OCI-LY1 (cell line): ENCODE measurements at regions not wholly inside any gene's neighbourhood (a gene's known extent, or its start where the extent isn't known, plus 50 kb on each side); places are given as distances from the start of the nearest gene placed in this dataset.

Experiments used
- H2AFZ ChIP-seq: fragments of 200-600 bp; sonication (generic), shearing (Covaris generic); 2 replicates; pipeline ENCODE4 v1.6.0; 2014; ENCODE audit warnings: antibody characterized with exemption, mild to moderate bottlenecking, low read length
- H3F3A ChIP-seq: fragments of 200-600 bp; sonication (generic), shearing (Covaris generic); 2 replicates; pipeline ENCODE4 v1.6.0; 2014; ENCODE audit warnings: mild to moderate bottlenecking, antibody characterized with exemption, low read length, moderate library complexity; ENCODE audit not compliant: insufficient read depth
- H3K27ac ChIP-seq: fragments of 200-600 bp; sonication (generic); 2 replicates; pipeline ENCODE4 v1.5.1; 2014; ENCODE audit warnings: low read length, mixed run types, mild to moderate bottlenecking, low read depth; ENCODE audit not compliant: poor library complexity, severe bottlenecking
- H3K27me3 ChIP-seq: fragments of 200-600 bp; sonication (generic); 2 replicates; pipeline ENCODE4 v1.6.0; 2014; ENCODE audit warnings: antibody characterized with exemption, mild to moderate bottlenecking, low read length, moderate library complexity; ENCODE audit not compliant: insufficient read depth
- H3K36me3 ChIP-seq: fragments of 200-600 bp; sonication (generic); 2 replicates; pipeline ENCODE4 v1.6.1; 2014; ENCODE audit warnings: mild to moderate bottlenecking, antibody characterized with exemption, low read length, moderate library complexity, mixed read lengths; ENCODE audit not compliant: insufficient read depth
- H3K4me1 ChIP-seq: fragments of 200-600 bp; sonication (generic); 2 replicates; pipeline ENCODE4 v1.5.1; 2014; ENCODE audit warnings: mild to moderate bottlenecking, low read length, moderate library complexity; ENCODE audit not compliant: insufficient read depth, severe bottlenecking
- H3K4me2 ChIP-seq: fragments of 200-600 bp; sonication (generic), shearing (Covaris generic); 2 replicates; pipeline ENCODE4 v1.6.1; 2014; ENCODE audit warnings: low read length
- H3K4me3 ChIP-seq: fragments of 200-600 bp; sonication (generic); 2 replicates; pipeline ENCODE4 v1.5.1; 2014; ENCODE audit warnings: low read length, low read depth, mild to moderate bottlenecking, mixed read lengths; ENCODE audit not compliant: poor library complexity, severe bottlenecking
- H3K79me2 ChIP-seq: fragments of 200-600 bp; shearing (Covaris generic); 2 replicates; pipeline ENCODE4 v1.6.1; 2016; ENCODE audit warnings: mixed run types, low read length, mixed read lengths; ENCODE audit not compliant: insufficient read depth
- H3K9ac ChIP-seq: fragments of 200-600 bp; sonication (generic), shearing (Covaris generic); 2 replicates; pipeline ENCODE4 v1.6.1; 2014; ENCODE audit warnings: mild to moderate bottlenecking, low read length, mixed read lengths
- H3K9me2 ChIP-seq: fragments of 200-600 bp; sonication (generic), shearing (Covaris generic); 2 replicates; pipeline ENCODE4 v1.6.1; 2014; ENCODE audit warnings: low read depth, mild to moderate bottlenecking, low read length, mixed read lengths
- H3K9me3 ChIP-seq: fragments of 200-600 bp; shearing (Covaris generic); 2 replicates; pipeline ENCODE4 v1.6.1; 2014; ENCODE audit warnings: low read length, mixed read lengths
- H4K20me1 ChIP-seq: fragments of 200-600 bp; sonication (generic), shearing (Covaris generic); 2 replicates; pipeline ENCODE4 v1.6.0; 2016; ENCODE audit warnings: mild to moderate bottlenecking, low read length; ENCODE audit not compliant: insufficient read depth
- CTCF ChIP-seq: fragments of 200-600 bp; sonication (generic), shearing (Covaris generic); IDR thresholded peaks from 2 replicates; pipeline ENCODE4 v1.5.1; 2017; ENCODE audit warnings: mild to moderate bottlenecking, antibody characterized with exemption, low read length, moderate library complexity, mixed read lengths
- EZH2 ChIP-seq: fragments of 200-600 bp; sonication (generic), shearing (Covaris generic); IDR thresholded peaks from 2 replicates; pipeline ENCODE4 v1.8.0; 2017; ENCODE audit warnings: borderline replicate concordance, mixed run types, mild to moderate bottlenecking, antibody characterized with exemption, low read length, moderate library complexity, mixed read lengths

- no peak overlapping the region for H3K27ac ChIP-seq
- H3K4me3 ChIP-seq: no peak overlapping the region
These were observed 149.4 kb upstream of the CAMK1G start for GRCh38 chr1:209434066-209434465.

DNA sequence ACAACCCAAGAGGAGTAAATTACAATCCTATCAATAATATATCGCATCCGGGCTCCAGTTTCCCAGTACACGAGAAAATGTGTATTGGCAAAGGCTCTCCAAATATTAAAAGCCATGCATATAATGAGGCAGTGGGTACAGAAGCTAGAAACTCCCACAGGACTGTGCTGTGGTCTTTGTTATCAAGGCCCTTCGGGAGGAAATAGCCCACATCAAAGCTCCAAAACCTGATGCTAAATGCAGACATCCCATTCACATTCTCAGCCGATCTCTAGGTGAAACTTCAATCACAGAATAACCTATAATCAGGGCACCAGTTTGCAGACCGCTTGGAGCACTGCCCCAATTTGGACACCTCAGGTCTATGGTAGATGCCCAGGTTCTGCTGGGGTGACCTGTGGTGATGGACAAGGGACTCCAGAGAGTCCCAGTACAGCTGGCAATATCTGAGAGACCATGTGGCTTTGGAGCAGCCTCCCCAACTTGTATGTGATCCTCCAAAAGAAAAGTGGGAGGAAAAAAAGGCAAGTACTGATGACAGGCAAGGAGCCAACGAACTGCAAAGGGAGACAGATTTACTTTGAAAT, 148.8 kb upstream of the CAMK1G start:
- H3F3A ChIP-seq: no peaks in the 10 kb centered on the region
- H4K20me1 ChIP-seq: no peaks in the 10 kb centered on the region
- H3K27ac ChIP-seq: no peak overlapping the region
- no peaks in the 10 kb centered on the region for H3K36me3 ChIP-seq
- no peaks in the 10 kb centered on the region for H3K4me1 ChIP-seq
- H2AFZ ChIP-seq: no peak overlapping the region
- H3K4me2 ChIP-seq: no peak overlapping the region
- no peak overlapping the region for H3K9ac ChIP-seq
- H3K9me2 ChIP-seq: no peaks in the 10 kb centered on the region
- H3K4me3 ChIP-seq: no peak overlapping the region
- no peaks in the 10 kb centered on the region for H3K9me3 ChIP-seq
- no peaks in the 10 kb centered on the region for H3K27me3 ChIP-seq
- no peak for TF ChIP-seq CTCF
- TF ChIP-seq EZH2: no peak
- no peaks in the 10 kb centered on the region for H3K79me2 ChIP-seq

More at GRCh38 chr1:209434066-209434465, 149.4 kb upstream of the CAMK1G start:
- Histone ChIP-seq H4K20me1 (no peaks in the 10 kb centered on the region), H3K4me1 (no peaks in the 10 kb centered on the region), H3K9ac (no peak overlapping the region), H3K9me2 (no peaks in the 10 kb centered on the region), H2AFZ (no peak overlapping the region), H3K9me3 (no peaks in the 10 kb centered on the region), H3K4me2 (no peak overlapping the region), H3K27me3 (no peaks in the 10 kb centered on the region), H3K79me2 (no peaks in the 10 kb centered on the region), H3K36me3 (no peaks in the 10 kb centered on the region), H3F3A (no peaks in the 10 kb centered on the region)
- TF ChIP-seq CTCF: no peak
- TF ChIP-seq EZH2: no peak

- Histone ChIP-seq H2AFZ (no peak overlapping the region), H3K79me2 (no peaks in the 10 kb centered on the region), H3F3A (no peaks in the 10 kb centered on the region), H3K27ac (no peak overlapping the region), H3K27me3 (no peaks in the 10 kb centered on the region), H3K4me3 (no peak overlapping the region), H3K4me2 (no peak overlapping the region), H3K36me3 (no peaks in the 10 kb centered on the region), H3K9me2 (no peaks in the 10 kb centered on the region), H3K9me3 (no peaks in the 10 kb centered on the region), H3K9ac (no peak overlapping the region), H4K20me1 (no peaks in the 10 kb centered on the region), H3K4me1 (no peaks in the 10 kb centered on the region)
- TF ChIP-seq EZH2: no peak
- TF ChIP-seq CTCF: peak; percentile 66
These were observed 147.6 kb upstream of the CAMK1G start for GRCh38 chr1:209435654-209436566.
